Neuronal stem cell (in vitro differentiated cells): ENCODE measurements at regions not wholly inside any gene's neighbourhood (a gene's known extent, or its start where the extent isn't known, plus 50 kb on each side); places are given as distances from the start of the nearest gene placed in this dataset.

Experiments used
- DNase-seq: peaks from one replicate; pipeline ENCODE4 v3.0.0-alpha.2; 2013; ENCODE audit warnings: low spot score
- H2AFZ ChIP-seq: one replicate; pipeline ENCODE4 v1.6.1; 2013; ENCODE audit warnings: mild to moderate bottlenecking, low read length, inconsistent platforms
- H2AK5ac ChIP-seq: 2 replicates; pipeline ENCODE4 v1.6.1; 2013; ENCODE audit warnings: low read depth, mild to moderate bottlenecking, inconsistent platforms, low read length, moderate library complexity, mixed read lengths
- H2BK120ac ChIP-seq: 2 replicates; pipeline ENCODE4 v1.6.1; 2013; ENCODE audit warnings: low read depth, mild to moderate bottlenecking, inconsistent platforms, low read length, moderate library complexity, mixed read lengths
- H2BK12ac ChIP-seq: one replicate; pipeline ENCODE4 v1.6.1; 2013; ENCODE audit warnings: low read length, inconsistent platforms
- H2BK15ac ChIP-seq: 2 replicates; pipeline ENCODE4 v1.6.1; 2013; ENCODE audit warnings: mild to moderate bottlenecking, low read length, inconsistent platforms, mixed read lengths
- H2BK5ac ChIP-seq: one replicate; pipeline ENCODE4 v1.6.1; 2013; ENCODE audit warnings: inconsistent platforms, mild to moderate bottlenecking, low read length, moderate library complexity
- H3K14ac ChIP-seq: one replicate; pipeline ENCODE4 v1.6.1; 2013; ENCODE audit warnings: low read length, inconsistent platforms
- H3K18ac ChIP-seq: 2 replicates; pipeline ENCODE4 v1.6.1; 2013; ENCODE audit warnings: low read length, inconsistent platforms
- H3K23ac ChIP-seq: 2 replicates; pipeline ENCODE4 v1.6.1; 2013; ENCODE audit warnings: low read depth, mild to moderate bottlenecking, mixed read lengths, low read length, inconsistent platforms; ENCODE audit not compliant: poor library complexity
- H3K27ac ChIP-seq: replicated peaks from 3 replicates; pipeline ENCODE4 v1.5.1; 2013; ENCODE audit warnings: low read length, inconsistent platforms
- H3K27me3 ChIP-seq, 3 experiments: 2 replicates each; pipeline ENCODE4 v1.6.1; 2013; ENCODE audit warnings: low read length in 3 of 3, mild to moderate bottlenecking in 2 of 3, inconsistent platforms in 1 of 3, low read depth in 1 of 3, mixed read lengths in 1 of 3, moderate library complexity in 1 of 3; ENCODE audit not compliant: control insufficient read depth in 3 of 3, insufficient read depth in 3 of 3
- H3K36me3 ChIP-seq, 2 donors: replicated peaks in 1 of 2; 2 replicates each; pipeline ENCODE4 v1.6.1; 2013; ENCODE audit warnings: low read length in 2 of 2; ENCODE audit not compliant: control insufficient read depth in 2 of 2, insufficient read depth in 2 of 2
- H3K4ac ChIP-seq: 2 replicates; pipeline ENCODE4 v1.6.1; 2013; ENCODE audit warnings: inconsistent platforms, mild to moderate bottlenecking, low read length, moderate library complexity
- H3K4me1 ChIP-seq, 2 donors: 1 replicate in 1 of 2; 2 replicates in 1 of 2; pipeline ENCODE4 v1.6.1; 2013; ENCODE audit warnings: low read length in 2 of 2, low read depth in 1 of 2; ENCODE audit not compliant: control insufficient read depth in 2 of 2, insufficient read depth in 1 of 2
- H3K4me2 ChIP-seq: one replicate; pipeline ENCODE4 v1.6.1; 2013; ENCODE audit warnings: mild to moderate bottlenecking, low read length, inconsistent platforms; ENCODE audit not compliant: insufficient read depth, poor library complexity, severe bottlenecking
- H3K4me3 ChIP-seq, 2 donors: 2 replicates each; pipeline ENCODE4 v1.5.1; 2013; ENCODE audit warnings: low read length in 2 of 2, mild to moderate bottlenecking in 2 of 2, inconsistent platforms in 1 of 2, moderate library complexity in 1 of 2
- H3K79me1 ChIP-seq: one replicate; pipeline ENCODE4 v1.6.1; 2013; ENCODE audit warnings: low read depth, mild to moderate bottlenecking, inconsistent platforms, low read length, moderate library complexity
- H3K9ac ChIP-seq: one replicate; pipeline ENCODE4 v1.6.1; 2013; ENCODE audit warnings: mild to moderate bottlenecking, low read depth, low read length, inconsistent platforms; ENCODE audit not compliant: poor library complexity
- H3K9me3 ChIP-seq, 2 donors: replicated peaks in 1 of 2; 2 replicates each; pipeline versions ENCODE3 to v1.6.1; 2013; ENCODE audit warnings: low read length in 2 of 2, mild to moderate bottlenecking in 2 of 2, inconsistent platforms in 1 of 2, low read depth in 1 of 2, mixed read lengths in 1 of 2, moderate library complexity in 1 of 2; ENCODE audit not compliant: control insufficient read depth in 2 of 2, insufficient read depth in 1 of 2
- H4K8ac ChIP-seq: one replicate; pipeline ENCODE4 v1.6.1; 2013; ENCODE audit warnings: low read depth, mild to moderate bottlenecking, inconsistent platforms, low read length, moderate library complexity
- H4K91ac ChIP-seq: one replicate; pipeline ENCODE4 v1.6.1; 2013; ENCODE audit warnings: low read length, low read depth, mild to moderate bottlenecking, inconsistent platforms; ENCODE audit not compliant: poor library complexity
- WGBS, 2 donors: extraction: QIAGEN DNeasy Blood & Tissue Kit; methylation state at CpG; one replicate each; pipeline ENCODE4 v1.1.7; 2013; ENCODE audit warnings: missing lambda C conversion rate in 2 of 2, mixed read lengths in 1 of 2; ENCODE audit not compliant: insufficient read length in 2 of 2, insufficient replicate concordance in 1 of 2; ENCODE audit errors: extremely low coverage in 2 of 2; 5-methylcytosine and 5-hydroxymethylcytosine counted together

- Histone ChIP-seq H2BK15ac (no peak overlapping the region), H3K27ac (no peak overlapping the region), H2BK12ac (no peak overlapping the region), H2BK5ac (no peak overlapping the region), H4K8ac (no peak overlapping the region), H3K4me3 (no peak overlapping the region), H4K91ac (no peak overlapping the region), H3K9me3 (peaks cover 7 to 32% of the 10 kb centered on the region in 2 donors), H3K23ac (no peak overlapping the region), H3K4me1 (peaks cover 5 to 14% of the 10 kb centered on the region in 2 donors), H3K18ac (no peak overlapping the region), H3K9ac (no peak overlapping the region), H3K36me3 (no peaks in the 10 kb centered on the region), H2AFZ (no peak overlapping the region), H3K27me3 (no peaks in the 10 kb centered on the region), H3K4ac (no peak overlapping the region), H3K4me2 (no peak overlapping the region), H2AK5ac (no peak overlapping the region), H2BK120ac (no peak overlapping the region), H3K14ac (no peak overlapping the region), H3K79me1 (no peaks in the 10 kb centered on the region)
- no CpG with 5 or more reads among the region's 8 CpGs for WGBS, 2 donors
- no peak for DNase-seq
Observed at GRCh38 chr2:236668531-236668969, 98.9 kb downstream of the ACKR3 start.

- Histone ChIP-seq H3K4me1 (peaks cover 5 to 14% of the 10 kb centered on the region in 2 donors), H3K4me2 (no peak overlapping the region), H2BK120ac (no peak overlapping the region), H3K4me3 (no peak overlapping the region), H3K79me1 (no peaks in the 10 kb centered on the region), H3K27ac (no peak overlapping the region), H4K8ac (no peak overlapping the region), H2BK12ac (no peak overlapping the region), H2BK15ac (no peak overlapping the region), H2AK5ac (peak overlapping the region; percentile 31), H3K9me3 (peaks cover 9 to 44% of the 10 kb centered on the region in 2 donors), H3K18ac (peak overlapping the region; percentile 7), H4K91ac (no peak overlapping the region), H2BK5ac (peak overlapping the region; percentile 40), H3K27me3 (no peaks in the 10 kb centered on the region), H3K23ac (no peak overlapping the region), H3K36me3 (no peaks in the 10 kb centered on the region), H3K14ac (no peak overlapping the region), H3K4ac (no peak overlapping the region), H3K9ac (no peak overlapping the region), H2AFZ (no peak overlapping the region)
- no CpG with 5 or more reads among the region's 6 CpGs for whole genome bisulfite sequencing, 2 donors
- no peak for DNase-seq
Observed at GRCh38 chr2:236670235-236670620, 100.6 kb downstream of the ACKR3 start.

DNA sequence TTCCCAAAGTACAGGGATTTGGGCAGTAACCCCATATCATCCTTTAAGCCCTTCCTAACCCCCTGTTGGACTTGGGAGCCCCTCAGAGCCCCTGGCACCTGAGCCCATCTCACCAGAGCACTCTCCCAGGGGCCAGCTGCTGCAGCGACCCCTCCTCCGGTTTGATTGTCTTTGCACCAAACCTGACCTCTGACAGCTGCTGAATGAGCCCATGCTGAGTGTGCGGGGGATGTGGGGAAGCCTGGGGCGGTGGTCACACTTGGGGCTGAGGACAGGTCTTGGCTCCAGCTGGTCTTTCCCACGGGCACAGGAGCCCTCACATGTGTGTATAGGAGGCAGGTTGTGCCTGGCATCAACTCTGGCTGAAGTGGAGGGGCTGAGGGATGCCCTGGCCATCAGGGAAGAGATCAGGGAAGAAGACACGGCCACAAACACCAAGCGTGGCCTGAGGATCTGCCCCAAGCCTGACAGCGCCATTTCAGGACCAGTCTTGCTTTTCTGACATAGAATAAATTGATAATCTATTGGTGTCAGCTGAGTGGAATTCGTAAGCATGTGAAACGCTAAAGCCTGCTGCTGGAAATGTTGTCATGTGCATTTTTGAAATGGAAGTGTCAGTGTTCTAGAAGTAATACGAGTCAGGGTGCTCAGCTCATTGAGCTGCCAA lies 102.4 kb downstream of the ACKR3 start:
- no peak for DNase-seq
- no peak overlapping the region for H3K4ac ChIP-seq
- H3K9me3 ChIP-seq = peaks cover 9 to 37% of the 10 kb centered on the region in 2 donors
- peak overlapping the region; percentile 65 for H2AFZ ChIP-seq
- H3K23ac ChIP-seq = no peak overlapping the region
- no peak overlapping the region for H2BK15ac ChIP-seq
- no peak overlapping the region for H4K8ac ChIP-seq
- no peak overlapping the region for H4K91ac ChIP-seq
- no peaks in the 10 kb centered on the region for H3K79me1 ChIP-seq
- H3K18ac ChIP-seq = peak overlapping the region; percentile 35
- H2BK120ac ChIP-seq = no peak overlapping the region
- no peaks in the 10 kb centered on the region for H3K27me3 ChIP-seq
- no peak overlapping the region for H3K4me3 ChIP-seq
- H3K14ac ChIP-seq = peak overlapping the region; percentile 47
- WGBS, 2 donors = no CpG with 5 or more reads among the region's 11 CpGs
- H2AK5ac ChIP-seq = no peak overlapping the region
- no peaks in the 10 kb centered on the region for H3K36me3 ChIP-seq
- H3K4me2 ChIP-seq = no peak overlapping the region
- H2BK5ac ChIP-seq = no peak overlapping the region
- H3K27ac ChIP-seq = no peak overlapping the region
- no peak overlapping the region for H2BK12ac ChIP-seq
- no peak overlapping the region for H3K9ac ChIP-seq
- peaks cover 5 to 14% of the 10 kb centered on the region in 2 donors for H3K4me1 ChIP-seq

GRCh38 chr2:236672606-236673005 lies 103.0 kb downstream of the ACKR3 start:
- H3K79me1 ChIP-seq = no peaks in the 10 kb centered on the region
- DNase-seq = no peak
- no peak overlapping the region for H2AK5ac ChIP-seq
- no peak overlapping the region for H2AFZ ChIP-seq
- no peak overlapping the region for H3K23ac ChIP-seq
- H3K4ac ChIP-seq = no peak overlapping the region
- no peak overlapping the region for H4K8ac ChIP-seq
- H3K14ac ChIP-seq = no peak overlapping the region
- H2BK12ac ChIP-seq = no peak overlapping the region
- no CpG with 5 or more reads among the region's 5 CpGs for WGBS, 2 donors
- H2BK120ac ChIP-seq = no peak overlapping the region
- no peak overlapping the region for H2BK15ac ChIP-seq
- H3K18ac ChIP-seq = peak overlapping the region; percentile 53
- no peak overlapping the region for H4K91ac ChIP-seq
- no peak overlapping the region for H3K4me2 ChIP-seq
- H3K27ac ChIP-seq = no peak overlapping the region
- no peak overlapping the region for H3K9ac ChIP-seq
- peaks cover 5 to 14% of the 10 kb centered on the region in 2 donors for H3K4me1 ChIP-seq
- no peak overlapping the region for H2BK5ac ChIP-seq
- no peak overlapping the region for H3K4me3 ChIP-seq
- no peaks in the 10 kb centered on the region for H3K36me3 ChIP-seq
- peaks cover 7 to 32% of the 10 kb centered on the region in 2 donors for H3K9me3 ChIP-seq
- H3K27me3 ChIP-seq = no peaks in the 10 kb centered on the region
